NT2/D1 (cell line): ENCODE measurements at regions not wholly inside any gene's neighbourhood (a gene's known extent, or its start where the extent isn't known, plus 50 kb on each side); places are given as distances from the start of the nearest gene placed in this dataset.

Experiments
- DNase-seq: peaks from one replicate; pipeline ENCODE4 v3.0.0-alpha.2; 2011; ENCODE audit warnings: low read depth, low spot score
- H3K27me3 ChIP-seq: 2 replicates; pipeline ENCODE4 v1.6.0; 2011; ENCODE audit warnings: mild to moderate bottlenecking; ENCODE audit not compliant: insufficient read length, insufficient read depth
- H3K36me3 ChIP-seq: 2 replicates; pipeline ENCODE4 v1.6.1; 2011; ENCODE audit warnings: mild to moderate bottlenecking, low read length, mixed read lengths; ENCODE audit not compliant: insufficient read depth, insufficient read length
- H3K4me1 ChIP-seq: 2 replicates; pipeline ENCODE4 v1.5.1; 2011; ENCODE audit not compliant: insufficient read depth, insufficient read length
- H3K4me3 ChIP-seq: 2 replicates; pipeline ENCODE4 v1.5.1; 2011; ENCODE audit warnings: low read depth; ENCODE audit not compliant: insufficient read length
- H3K9ac ChIP-seq: 2 replicates; pipeline ENCODE4 v1.6.0; 2011; ENCODE audit warnings: low read depth; ENCODE audit not compliant: insufficient read length
- H3K9me3 ChIP-seq: 2 replicates; pipeline ENCODE4 v1.5.1; 2011; ENCODE audit warnings: mild to moderate bottlenecking, low read length; ENCODE audit not compliant: insufficient read depth
- SUZ12 ChIP-seq: IDR thresholded peaks from 2 replicates; pipeline ENCODE4 v1.6.1; 2011; ENCODE audit not compliant: insufficient read length, insufficient read depth; ENCODE audit errors: extremely low read depth
- YY1 ChIP-seq: IDR thresholded peaks from 2 replicates; pipeline ENCODE4 v1.6.1; 2011; ENCODE audit not compliant: insufficient read length, insufficient read depth
- ZNF274 ChIP-seq: IDR thresholded peaks from 2 replicates; pipeline ENCODE4 v1.6.1; 2011; ENCODE audit warnings: mild to moderate bottlenecking, low read depth, low read length

- no peak for TF ChIP-seq ZNF274
- no peak for TF ChIP-seq SUZ12
- no peak for TF ChIP-seq YY1
- no peaks in the 10 kb centered on the region for H3K27me3 ChIP-seq
- H3K9ac ChIP-seq = no peak overlapping the region
- no peaks in the 10 kb centered on the region for H3K36me3 ChIP-seq
- H3K4me3 ChIP-seq = no peak overlapping the region
- no peaks in the 10 kb centered on the region for H3K4me1 ChIP-seq
- no peak for DNase-seq
- H3K9me3 ChIP-seq = no peaks in the 10 kb centered on the region
Measured at GRCh38 chr3:72633534-72633933, 214.7 kb downstream of the SHQ1 start.

- no peak for DNase-seq
- H3K9me3 ChIP-seq = no peaks in the 10 kb centered on the region
- no peaks in the 10 kb centered on the region for H3K27me3 ChIP-seq
- H3K4me3 ChIP-seq = no peak overlapping the region
- no peaks in the 10 kb centered on the region for H3K4me1 ChIP-seq
- TF ChIP-seq YY1 (no peak), ZNF274 (no peak), SUZ12 (no peak)
- no peaks in the 10 kb centered on the region for H3K36me3 ChIP-seq
- H3K9ac ChIP-seq = no peak overlapping the region
Measured at GRCh38 chr3:72633121-72633520, 215.1 kb downstream of the SHQ1 start.

GRCh38 chr3:72632129-72632528 lies 216.1 kb downstream of the SHQ1 start:
- no peaks in the 10 kb centered on the region for H3K36me3 ChIP-seq
- no peaks in the 10 kb centered on the region for H3K9me3 ChIP-seq
- no peaks in the 10 kb centered on the region for H3K4me1 ChIP-seq
- H3K27me3 ChIP-seq = no peaks in the 10 kb centered on the region
- H3K9ac ChIP-seq = no peak overlapping the region
- TF ChIP-seq YY1 (no peak), ZNF274 (no peak), SUZ12 (no peak)
- no peak overlapping the region for H3K4me3 ChIP-seq
- no peak for DNase-seq

GRCh38 chr3:72630969-72631344 lies 217.3 kb downstream of the SHQ1 start:
- no peaks in the 10 kb centered on the region for H3K27me3 ChIP-seq
- no peaks in the 10 kb centered on the region for H3K4me1 ChIP-seq
- H3K9ac ChIP-seq = no peak overlapping the region
- H3K9me3 ChIP-seq = no peaks in the 10 kb centered on the region
- TF ChIP-seq YY1 (no peak), SUZ12 (no peak), ZNF274 (no peak)
- no peak overlapping the region for H3K4me3 ChIP-seq
- H3K36me3 ChIP-seq = no peaks in the 10 kb centered on the region
- no peak for DNase-seq

- no peak for TF ChIP-seq SUZ12
- no peak for TF ChIP-seq ZNF274
- TF ChIP-seq YY1 = no peak
- Histone ChIP-seq H3K4me1 (no peaks in the 10 kb centered on the region), H3K36me3 (no peaks in the 10 kb centered on the region), H3K27me3 (no peaks in the 10 kb centered on the region), H3K4me3 (no peak overlapping the region), H3K9me3 (no peaks in the 10 kb centered on the region), H3K9ac (no peak overlapping the region)
- no peak for DNase-seq
Measured at GRCh38 chr3:72630327-72630968, 217.8 kb downstream of the SHQ1 start.

- Histone ChIP-seq H3K4me3 (no peak overlapping the region), H3K9ac (no peak overlapping the region), H3K27me3 (no peaks in the 10 kb centered on the region), H3K36me3 (no peaks in the 10 kb centered on the region), H3K4me1 (no peaks in the 10 kb centered on the region), H3K9me3 (no peaks in the 10 kb centered on the region)
- no peak for DNase-seq
- TF ChIP-seq SUZ12 = no peak
- no peak for TF ChIP-seq YY1
- no peak for TF ChIP-seq ZNF274
Measured at GRCh38 chr3:72629191-72629631, 219.0 kb downstream of the SHQ1 start.

GRCh38 chr3:72628065-72628464 lies 220.2 kb downstream of the SHQ1 start:
- Histone ChIP-seq H3K27me3 (no peaks in the 10 kb centered on the region), H3K4me1 (no peaks in the 10 kb centered on the region), H3K9me3 (no peaks in the 10 kb centered on the region), H3K4me3 (no peak overlapping the region), H3K36me3 (no peaks in the 10 kb centered on the region), H3K9ac (no peak overlapping the region)
- TF ChIP-seq YY1 = no peak
- no peak for TF ChIP-seq SUZ12
- TF ChIP-seq ZNF274 = no peak
- no peak for DNase-seq

GRCh38 chr3:72627271-72627670 lies 221.0 kb downstream of the SHQ1 start:
- H3K27me3 ChIP-seq = no peaks in the 10 kb centered on the region
- H3K9ac ChIP-seq = no peak overlapping the region
- TF ChIP-seq ZNF274 (no peak), SUZ12 (no peak), YY1 (no peak)
- no peak overlapping the region for H3K4me3 ChIP-seq
- H3K4me1 ChIP-seq = no peaks in the 10 kb centered on the region
- H3K9me3 ChIP-seq = no peaks in the 10 kb centered on the region
- no peaks in the 10 kb centered on the region for H3K36me3 ChIP-seq
- DNase-seq = no peak
